Gastrocnemius medialis (tissue), 4 donors: ENCODE measurements at regions not wholly inside any gene's neighbourhood (a gene's known extent, or its start where the extent isn't known, plus 50 kb on each side); places are given as distances from the start of the nearest gene placed in this dataset.
A peak's percentile ranks its signal among the peaks of the same experiment; 100 is the strongest.

Experiments
- ATAC-seq, 2 donors: fragments of 150-250 bp; one replicate each; pipeline ENCODE4 v1.9.1; 2016
- DNase-seq, 2 donors: peaks; one replicate each; pipeline ENCODE4 v3.0.0-alpha.2; 2019
- H3K27ac ChIP-seq, 4 donors: fragments of 200-600 bp; sonication (generic); 1 replicate in 1 of 4; 2 replicates in 3 of 4; pipeline ENCODE4 v1.5.1; 2016 to 2018; ENCODE audit warnings: mild to moderate bottlenecking in 2 of 4, moderate library complexity in 1 of 4
- H3K27me3 ChIP-seq, 3 donors: fragments of 200-600 bp; sonication (generic) in 2 of 3; 1 replicate in 1 of 3; 2 replicates in 2 of 3; pipeline versions ENCODE4 v1.5.1 to v1.6.0; 2016 to 2019; ENCODE audit warnings: mild to moderate bottlenecking in 1 of 3, moderate library complexity in 1 of 3
- H3K36me3 ChIP-seq, 2 donors: fragments of 200-600 bp; sonication (generic) in 1 of 2; one replicate each; pipeline ENCODE4 v1.5.1; 2017 to 2018
- H3K4me1 ChIP-seq, 2 donors: fragments of 200-600 bp; sonication (generic) in 1 of 2; one replicate each; pipeline ENCODE4 v1.5.1; 2016 to 2017; ENCODE audit warnings: mild to moderate bottlenecking in 2 of 2
- H3K4me3 ChIP-seq, 4 donors: fragments of 200-600 bp; sonication (generic) in 3 of 4; 1 replicate in 1 of 4; 2 replicates in 3 of 4; pipeline ENCODE4 v1.5.1; 2016 to 2019; ENCODE audit warnings: mild to moderate bottlenecking in 2 of 4
- H3K9me3 ChIP-seq, 3 donors: fragments of 200-600 bp; sonication (generic) in 2 of 3; 1 replicate in 1 of 3; 2 replicates in 2 of 3; pipeline ENCODE4 v1.5.1; 2016 to 2019
- POLR2A ChIP-seq, 2 donors: fragments of 450-650 bp; IDR thresholded peaks; one replicate each; pipeline ENCODE4 v1.6.1; 2017; ENCODE audit warnings: antibody characterized with exemption in 2 of 2, mild to moderate bottlenecking in 2 of 2, moderate library complexity in 2 of 2
- in situ Hi-C, 4 donors: fragments of 200-750 bp; cut with MboI; loops; one replicate each; pipeline versions ENCODE4 v1.15.0 to v1.8.0; 2017; ENCODE audit warnings: low sequenced_read_pairs in 4 of 4
- intact Hi-C: fragments of 100-400 bp; cut with DNase I; formaldehyde crosslinking; loops from one replicate; pipeline ENCODE4 v1.15.1; 2023; ENCODE audit warnings: low total_unique reads
- TF ChIP-seq, protein P1 (sequence below), 5 experiments: fragments of 450-650 bp in 3 of 5; fragments of 200-600 bp in 2 of 5; sonication (generic) in 2 of 5; IDR thresholded peaks in 4 of 5; conservative IDR thresholded peaks in 1 of 5; 1 replicate in 4 of 5; 2 replicates in 1 of 5; pipeline ENCODE4 v1.5.1; 2016 to 2019; ENCODE audit warnings: antibody characterized with exemption in 5 of 5, mild to moderate bottlenecking in 3 of 5, moderate library complexity in 3 of 5

DNA sequence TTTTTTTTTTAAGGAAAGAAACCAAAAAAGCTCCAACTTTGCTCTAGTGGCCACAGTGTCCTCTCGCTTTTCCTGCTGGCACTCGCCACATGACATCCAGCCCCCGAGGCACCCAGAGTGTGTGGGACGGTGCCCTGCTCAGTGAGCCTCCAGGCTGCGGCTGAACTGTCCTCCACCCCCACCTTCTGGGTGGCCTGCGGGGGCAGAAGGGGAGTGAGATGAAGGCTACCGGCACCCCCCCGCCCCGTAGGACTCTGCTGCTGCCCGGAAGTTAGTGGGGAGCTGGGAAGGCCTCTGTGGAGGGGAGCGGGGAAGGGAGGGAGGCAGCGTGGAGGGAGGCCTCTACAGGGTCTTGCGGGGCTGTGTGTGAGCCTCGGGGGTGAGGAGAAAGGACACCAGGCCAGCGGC lies 264.4 kb downstream of the CTTN start:
- in situ Hi-C loops: no loop called here
- Histone ChIP-seq H3K27ac (no peak overlapping the region), H3K4me3 (peak overlapping the region in 1 of 4 donors; percentile 43), H3K9me3 (no peaks in the 10 kb centered on the region), H3K4me1 (peaks cover 11 to 16% of the 10 kb centered on the region in 2 donors), H3K27me3 (peaks cover 23 to 27% (median 25%) of the 10 kb centered on the region in 3 donors), H3K36me3 (no peaks in the 10 kb centered on the region)
- intact Hi-C loops: no loop called here
- TF ChIP-seq, protein P1, sequence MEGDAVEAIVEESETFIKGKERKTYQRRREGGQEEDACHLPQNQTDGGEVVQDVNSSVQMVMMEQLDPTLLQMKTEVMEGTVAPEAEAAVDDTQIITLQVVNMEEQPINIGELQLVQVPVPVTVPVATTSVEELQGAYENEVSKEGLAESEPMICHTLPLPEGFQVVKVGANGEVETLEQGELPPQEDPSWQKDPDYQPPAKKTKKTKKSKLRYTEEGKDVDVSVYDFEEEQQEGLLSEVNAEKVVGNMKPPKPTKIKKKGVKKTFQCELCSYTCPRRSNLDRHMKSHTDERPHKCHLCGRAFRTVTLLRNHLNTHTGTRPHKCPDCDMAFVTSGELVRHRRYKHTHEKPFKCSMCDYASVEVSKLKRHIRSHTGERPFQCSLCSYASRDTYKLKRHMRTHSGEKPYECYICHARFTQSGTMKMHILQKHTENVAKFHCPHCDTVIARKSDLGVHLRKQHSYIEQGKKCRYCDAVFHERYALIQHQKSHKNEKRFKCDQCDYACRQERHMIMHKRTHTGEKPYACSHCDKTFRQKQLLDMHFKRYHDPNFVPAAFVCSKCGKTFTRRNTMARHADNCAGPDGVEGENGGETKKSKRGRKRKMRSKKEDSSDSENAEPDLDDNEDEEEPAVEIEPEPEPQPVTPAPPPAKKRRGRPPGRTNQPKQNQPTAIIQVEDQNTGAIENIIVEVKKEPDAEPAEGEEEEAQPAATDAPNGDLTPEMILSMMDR (IDR thresholded peaks at IDR 0.05 in 4 of 5, conservative IDR thresholded peaks at IDR 0.05 in 1 of 5): no peak
- no peak for TF ChIP-seq POLR2A (IDR thresholded peaks at IDR 0.05)
- ATAC-seq (no peak), DNase-seq (no peak)

DNA sequence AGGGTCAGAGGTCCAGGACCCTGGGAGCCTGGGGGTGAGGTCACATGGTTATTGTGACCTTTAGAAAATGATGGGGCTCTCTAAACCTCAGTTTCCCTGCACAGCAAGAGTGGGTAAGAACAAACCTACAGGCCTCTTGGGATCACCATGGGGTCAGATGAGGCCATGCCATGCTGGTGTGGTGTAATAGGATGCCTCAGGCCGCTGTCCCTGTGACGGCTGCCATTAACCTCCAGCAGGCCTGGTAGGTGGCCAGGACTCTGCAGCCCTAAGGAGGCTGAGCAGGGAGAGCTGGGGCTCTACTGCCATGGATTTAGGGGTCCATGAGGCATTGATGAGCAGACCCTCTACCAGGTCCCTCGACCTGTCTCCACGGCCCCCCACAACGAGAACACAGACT lies 265.5 kb downstream of the CTTN start:
- Histone ChIP-seq H3K27ac (no peak overlapping the region), H3K27me3 (peaks cover 23 to 27% (median 25%) of the 10 kb centered on the region in 3 donors), H3K36me3 (no peaks in the 10 kb centered on the region), H3K4me1 (peaks cover 11 to 16% of the 10 kb centered on the region in 2 donors), H3K4me3 (no peak overlapping the region), H3K9me3 (no peaks in the 10 kb centered on the region)
- peak; percentile 62 to 74 for ATAC-seq
- TF ChIP-seq, protein P1 (IDR thresholded peaks at IDR 0.05 in 4 of 5, conservative IDR thresholded peaks at IDR 0.05 in 1 of 5): no peak
- TF ChIP-seq POLR2A (IDR thresholded peaks at IDR 0.05): no peak
- intact Hi-C loops: no loop called here
- in situ Hi-C loops: no loop called here
- peak in 1 of 2 donors; percentile 38 for DNase-seq

DNA sequence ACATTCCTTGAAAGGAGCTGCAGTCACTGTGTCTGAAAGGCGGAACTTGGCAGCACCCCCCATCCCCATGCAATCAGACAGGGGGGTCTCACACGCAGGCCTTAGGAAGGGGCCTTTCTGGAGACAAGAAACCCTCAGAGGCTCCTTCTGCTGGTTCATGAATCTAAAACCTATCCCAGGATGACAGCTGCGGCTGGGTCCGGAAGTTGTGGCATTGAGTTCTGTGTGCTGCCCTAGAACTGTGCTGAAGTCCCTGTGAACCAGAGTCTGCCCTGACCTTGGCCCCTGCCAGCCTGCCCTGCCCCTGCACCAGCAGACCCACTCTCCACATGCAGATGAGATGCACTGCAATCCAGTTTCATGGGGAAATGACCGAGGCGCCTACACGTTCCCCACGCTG lies 268.0 kb downstream of the CTTN start:
- no peak for ATAC-seq
- intact Hi-C loops: no loop called here

DNA sequence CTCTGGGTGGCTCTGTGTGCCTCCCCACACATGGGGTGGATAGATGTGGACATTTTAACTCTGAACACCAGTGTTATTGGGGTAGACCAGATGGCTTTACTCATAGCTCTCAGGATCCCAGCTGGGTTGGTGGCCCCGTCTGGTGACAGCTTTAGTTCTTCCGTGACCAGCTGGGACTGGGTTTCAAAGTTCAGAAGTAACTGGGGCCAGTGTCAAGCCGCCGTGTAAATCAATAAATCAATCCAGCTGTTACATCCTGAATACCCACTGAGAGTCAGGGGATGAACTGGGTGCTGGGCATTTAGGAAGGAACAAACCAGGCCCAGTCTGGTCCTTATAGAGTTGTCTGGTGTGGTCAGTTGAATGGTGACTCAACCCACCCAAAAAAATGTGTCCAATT lies 269.4 kb downstream of the CTTN start:
- DNase-seq (no peak), ATAC-seq (no peak)
- Histone ChIP-seq H3K4me1 (peaks cover 8 to 12% of the 10 kb centered on the region in 2 donors), H3K9me3 (no peaks in the 10 kb centered on the region), H3K4me3 (no peak overlapping the region), H3K27me3 (peaks cover 5 to 13% (median 8%) of the 10 kb centered on the region in 3 donors), H3K27ac (no peak overlapping the region), H3K36me3 (no peaks in the 10 kb centered on the region)
- intact Hi-C loops: no loop called here
- in situ Hi-C loops: no loop called here
- TF ChIP-seq POLR2A (IDR thresholded peaks at IDR 0.05): no peak
- TF ChIP-seq, protein P1 (IDR thresholded peaks at IDR 0.05 in 4 of 5, conservative IDR thresholded peaks at IDR 0.05 in 1 of 5): no peak

More for the DNA sequence above, 268.0 kb downstream of the CTTN start:
- no peak for TF ChIP-seq POLR2A (IDR thresholded peaks at IDR 0.05)
- TF ChIP-seq, protein P1 (IDR thresholded peaks at IDR 0.05 in 4 of 5, conservative IDR thresholded peaks at IDR 0.05 in 1 of 5): no peak
- no peaks in the 10 kb centered on the region for H3K9me3 ChIP-seq
- H3K4me1 ChIP-seq: peaks cover 11 to 16% of the 10 kb centered on the region in 2 donors
- no peak overlapping the region for H3K4me3 ChIP-seq
- H3K27ac ChIP-seq: no peak overlapping the region
- no peaks in the 10 kb centered on the region for H3K36me3 ChIP-seq
- in situ Hi-C loops: no loop called here
- no peak for DNase-seq
- H3K27me3 ChIP-seq: peaks cover 20 to 27% (median 21%) of the 10 kb centered on the region in 3 donors
